Activated CD8-positive, alpha-beta memory T cell treated with anti-CD3 and anti-CD28 coated beads for 1 hour (primary cell): ENCODE measurements at regions not wholly inside any gene's neighbourhood (a gene's known extent, or its start where the extent isn't known, plus 50 kb on each side); places are given as distances from the start of the nearest gene placed in this dataset.

Experiments
- DNase-seq, 2 donors: peaks; one replicate each; pipeline ENCODE4 v3.0.0-alpha.2; 2020; ENCODE audit warnings: low read depth in 1 of 2; ENCODE audit errors: extremely low read depth in 1 of 2

DNA sequence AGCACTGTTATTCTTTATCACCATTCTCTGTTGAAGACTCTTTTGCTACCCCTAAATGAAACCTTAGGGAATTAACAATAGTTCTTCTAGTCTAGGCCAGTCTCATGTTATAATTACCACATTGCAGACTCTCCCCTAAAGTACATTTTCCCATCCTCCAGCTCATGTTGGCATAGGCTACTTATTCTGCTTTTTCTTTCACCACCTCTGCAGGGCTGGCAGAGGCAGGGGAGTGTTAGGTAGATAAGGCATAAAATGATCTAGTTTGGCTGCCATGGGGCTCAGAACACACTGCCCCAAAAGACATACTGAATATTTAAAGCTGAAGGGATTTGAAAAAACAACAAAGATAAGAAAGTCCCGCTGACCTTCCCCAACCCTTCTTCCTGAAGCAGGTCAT is 82.7 kb upstream of the RFC3 start:
- DNase-seq = no peak

- DNase-seq = no peak
Observed at GRCh38 chr13:33739254-33739653, 78.7 kb upstream of the RFC3 start.

DNA sequence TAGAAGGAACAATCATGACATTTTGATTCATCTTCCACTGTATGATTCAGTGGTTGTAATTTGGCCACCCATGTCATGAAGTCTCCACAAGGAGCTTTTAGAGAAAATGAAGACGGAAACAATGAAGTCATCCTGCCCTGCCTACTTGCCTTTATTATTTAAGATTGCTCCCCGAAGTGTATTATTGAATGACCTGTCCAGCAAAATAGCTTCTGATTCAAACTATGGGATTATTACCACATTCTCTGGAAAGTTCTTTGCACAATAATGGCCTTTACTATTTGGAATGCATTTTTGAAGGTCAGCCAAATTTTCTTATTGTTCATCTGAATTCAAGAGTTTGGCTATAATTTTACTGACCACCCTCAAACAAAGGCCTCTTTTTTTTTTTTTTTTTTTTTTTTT is 77.8 kb upstream of the RFC3 start:
- no peak for DNase-seq

- DNase-seq = no peak
Observed at GRCh38 chr13:33742321-33742720, 75.6 kb upstream of the RFC3 start.

- DNase-seq = no peak
Observed at GRCh38 chr13:33743438-33744368, 74.2 kb upstream of the RFC3 start.

- DNase-seq = no peak
Observed at GRCh38 chr13:33744589-33745369, 73.2 kb upstream of the RFC3 start.

DNA sequence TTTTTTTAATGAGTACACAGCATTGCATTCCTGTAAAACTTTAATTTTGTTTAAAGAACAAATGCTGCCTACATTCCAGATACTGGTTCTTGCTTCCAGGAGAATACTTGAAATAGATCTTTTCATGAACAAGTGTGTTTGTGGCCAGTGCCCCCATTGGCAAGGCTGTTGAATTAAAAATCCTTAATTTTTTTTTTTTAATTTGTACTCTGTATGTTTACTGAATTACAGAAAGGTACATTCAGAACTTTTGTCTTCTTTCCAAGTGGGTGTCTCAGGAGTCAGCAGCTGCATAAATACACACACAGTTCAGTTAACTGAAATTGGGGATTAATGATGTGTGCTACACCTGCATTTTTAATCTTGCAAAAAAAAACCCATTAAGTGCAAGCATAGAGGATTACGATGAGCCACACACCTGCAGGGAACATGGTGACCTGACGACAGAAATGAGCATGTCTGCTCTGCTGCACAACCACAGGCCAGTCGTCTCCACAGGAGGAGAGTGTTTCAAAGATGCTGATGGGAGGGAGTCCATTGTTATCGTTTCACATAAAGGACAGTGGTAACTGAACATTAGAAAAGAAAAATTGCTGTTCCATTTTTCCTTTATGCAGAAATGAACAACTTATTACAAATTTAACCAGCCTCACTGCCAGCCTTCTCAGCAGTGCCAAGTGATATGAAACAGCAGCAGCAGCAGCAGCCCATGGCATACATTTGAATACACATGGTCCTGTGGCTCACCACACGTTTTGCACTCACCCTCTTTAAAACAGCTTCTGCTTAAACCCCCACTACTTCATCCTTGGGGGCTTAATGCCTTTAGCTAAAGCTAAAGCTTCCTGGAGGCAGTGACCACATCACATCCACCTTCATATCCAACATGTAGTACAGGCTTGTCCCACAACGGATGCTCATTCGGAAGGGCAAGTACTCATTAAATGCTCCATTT is 72.3 kb upstream of the RFC3 start:
- no peak for DNase-seq

GRCh38 chr13:33746867-33747266 is 71.1 kb upstream of the RFC3 start:
- no peak for DNase-seq

- no peak for DNase-seq
Observed at GRCh38 chr13:33751151-33751550, 66.8 kb upstream of the RFC3 start.

- DNase-seq = no peak
Observed at GRCh38 chr13:33752094-33752493, 65.9 kb upstream of the RFC3 start.

- DNase-seq = no peak
Observed at GRCh38 chr13:33752597-33752996, 65.4 kb upstream of the RFC3 start.

DNA sequence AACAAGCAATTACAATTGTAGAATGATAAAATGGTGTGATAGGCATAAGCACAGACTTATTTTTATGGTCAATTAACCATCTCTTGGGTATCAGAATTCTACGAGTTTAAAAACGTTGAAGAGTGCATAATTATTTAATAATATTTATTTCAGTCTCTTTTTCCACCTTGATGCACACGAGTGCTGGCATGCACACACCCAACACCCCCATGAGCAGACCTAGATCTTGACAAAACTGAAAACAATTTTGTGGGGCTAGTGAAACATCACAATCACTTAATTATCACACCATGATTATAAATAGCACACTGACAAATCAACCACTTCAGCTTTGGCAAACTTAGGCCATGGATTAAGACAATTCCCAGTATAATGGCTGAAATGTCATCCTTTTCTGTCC is 61.0 kb upstream of the RFC3 start:
- DNase-seq = no peak

DNA sequence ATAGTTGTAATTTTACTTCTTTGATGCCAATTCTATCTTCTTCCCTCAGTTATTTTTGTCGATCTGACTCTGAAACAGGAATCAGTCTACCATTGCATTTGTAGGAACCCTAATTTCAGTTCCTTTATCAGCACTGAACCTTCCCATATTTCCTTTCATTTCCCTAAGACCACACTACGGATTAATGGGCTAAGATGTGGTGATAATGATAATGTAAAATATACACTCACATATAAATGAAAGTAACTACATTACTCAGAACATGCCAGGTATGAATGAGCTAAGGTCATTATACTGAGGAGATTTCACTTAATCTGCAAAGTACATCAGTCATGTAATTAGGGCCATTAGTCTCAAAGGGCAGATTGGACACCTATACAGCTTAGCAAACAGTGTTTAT is 60.2 kb upstream of the RFC3 start:
- no peak for DNase-seq

DNA sequence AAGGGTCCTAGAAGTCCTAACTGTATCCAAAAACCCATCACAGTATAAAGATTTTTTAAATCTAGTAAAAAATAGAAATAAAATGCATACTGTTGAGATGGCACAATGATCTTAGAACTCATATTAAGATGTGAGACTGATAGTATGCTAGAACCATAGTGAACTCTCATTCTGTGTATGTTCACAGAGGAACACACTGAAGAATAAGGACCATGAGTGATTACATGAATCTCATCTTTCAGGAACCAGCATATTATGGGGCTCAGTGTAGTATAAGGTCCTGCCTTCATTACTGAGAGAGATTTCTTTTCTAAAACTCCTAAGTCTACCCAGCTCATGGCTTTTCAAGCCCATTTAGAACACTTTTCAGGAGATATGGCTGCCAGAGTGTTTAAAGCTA is 59.8 kb upstream of the RFC3 start:
- no peak for DNase-seq

DNA sequence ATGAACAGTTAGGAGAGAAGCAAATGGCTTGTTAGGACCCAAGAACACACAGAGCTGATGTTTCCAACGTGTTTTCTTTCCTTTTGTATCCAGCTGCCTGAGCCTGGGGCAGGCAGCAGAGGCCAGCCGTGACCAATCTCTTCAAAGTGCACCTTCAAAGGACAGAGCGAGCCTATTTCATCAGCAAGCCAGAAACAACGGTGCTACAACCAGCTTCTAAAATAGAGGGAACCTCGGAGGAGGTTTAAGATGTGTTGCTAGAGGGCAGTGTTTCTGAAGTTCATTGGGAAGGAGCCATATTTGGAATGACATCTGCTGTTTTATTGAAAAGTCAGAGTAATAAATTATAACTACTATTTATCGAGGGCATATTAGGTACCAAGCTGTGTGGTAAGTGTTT is 56.2 kb upstream of the RFC3 start:
- DNase-seq = no peak

DNA sequence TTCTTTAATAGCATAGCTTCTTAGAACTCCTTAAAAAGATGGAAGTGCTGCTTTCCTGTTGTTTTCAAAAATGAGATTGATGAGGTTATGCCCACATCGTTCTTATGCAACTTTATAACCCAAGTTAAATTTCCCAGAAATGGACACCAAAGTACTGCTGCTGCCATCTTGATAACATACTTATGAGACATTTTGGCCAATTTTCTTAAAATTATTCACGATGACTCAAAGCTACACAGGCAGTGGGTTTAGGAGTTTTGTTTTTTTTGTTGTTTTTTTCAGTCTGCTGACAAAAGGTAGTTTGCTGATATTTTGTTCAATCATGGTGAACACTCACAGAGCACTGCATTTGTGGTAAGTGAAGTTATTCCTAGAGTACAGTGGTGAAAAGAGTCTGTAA is 54.9 kb upstream of the RFC3 start:
- DNase-seq = no peak

DNA sequence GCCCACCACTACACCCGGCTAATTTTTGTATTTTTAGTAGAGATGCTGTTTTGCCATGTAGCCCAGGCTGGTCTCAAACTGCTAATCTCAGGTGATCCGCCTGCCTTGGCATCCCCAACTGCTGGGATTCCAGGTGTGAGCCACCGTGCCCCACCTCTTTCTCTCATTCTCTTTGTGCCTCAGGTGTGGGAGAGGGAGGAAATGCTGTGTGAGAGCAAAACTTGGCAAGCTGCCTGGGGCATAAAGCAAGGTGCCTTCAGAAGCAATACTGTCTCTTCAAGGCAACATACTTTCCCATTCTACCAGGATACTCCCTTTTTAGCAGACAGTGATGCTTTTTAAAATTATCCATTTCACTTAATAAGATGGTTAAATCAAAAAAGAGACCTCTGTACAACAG is 53.2 kb upstream of the RFC3 start:
- DNase-seq = no peak

GRCh38 chr13:33766329-33767123 is 51.4 kb upstream of the RFC3 start:
- DNase-seq = no peak

DNA sequence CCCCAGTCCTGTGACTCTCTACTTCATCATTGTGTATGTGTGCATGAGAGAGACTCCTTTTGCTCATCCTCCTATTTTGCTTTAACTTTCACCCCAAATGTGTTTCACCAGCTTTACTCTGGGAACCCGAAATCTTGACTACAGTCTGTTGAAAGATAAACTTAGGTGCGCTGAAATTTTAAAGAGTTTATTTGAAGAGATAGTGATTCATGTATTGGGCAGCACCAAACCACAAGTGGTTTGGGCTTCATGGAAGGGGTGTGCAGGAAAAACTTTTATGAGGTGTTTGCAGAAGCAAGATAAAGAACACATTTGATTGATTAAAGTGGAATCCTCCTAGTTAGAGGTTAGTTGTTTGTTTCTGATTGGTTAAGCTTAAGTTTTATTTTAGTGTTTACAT is 50.8 kb upstream of the RFC3 start:
- DNase-seq = no peak
